ENCODE measurements at regions not wholly inside any gene's neighbourhood (a gene's known extent, or its start where the extent isn't known, plus 50 kb on each side); places are given as distances from the start of the nearest gene placed in this dataset.

- H3K27me3 ChIP-seq: no peaks in the 10 kb centered on the region
- peaks cover 9% of the 10 kb centered on the region for H3K4me1 ChIP-seq (ENCODE audit: low read depth)
- H3K4me3 ChIP-seq: no peak overlapping the region
- TF ChIP-seq CTCF (IDR thresholded peaks at IDR 0.05; ENCODE audit: low read depth, low read length): no peak
- H3K36me3 ChIP-seq: no peaks in the 10 kb centered on the region
- DNase-seq (ENCODE audit: low read depth in 1 of 2, low spot score in 1 of 2): peak in 1 of 2 donors; percentile 51
- H3K27ac ChIP-seq: no peak overlapping the region
- no peaks in the 10 kb centered on the region for H3K9me3 ChIP-seq (ENCODE audit: low read depth)
Observed at GRCh38 chr3:178381971-178382448, 154.2 kb upstream of the KCNMB2 start.

GRCh38 chr3:178382449-178383061, 153.7 kb upstream of the KCNMB2 start:
- TF ChIP-seq CTCF (IDR thresholded peaks at IDR 0.05; ENCODE audit: low read depth, low read length): no peak
- H3K4me1 ChIP-seq (ENCODE audit: low read depth): peaks cover 9% of the 10 kb centered on the region
- H3K9me3 ChIP-seq (ENCODE audit: low read depth): no peaks in the 10 kb centered on the region
- no peaks in the 10 kb centered on the region for H3K27me3 ChIP-seq
- H3K4me3 ChIP-seq: no peak overlapping the region
- no peaks in the 10 kb centered on the region for H3K36me3 ChIP-seq
- DNase-seq (ENCODE audit: low read depth in 1 of 2, low spot score in 1 of 2): peak in 1 of 2 donors; percentile 85
- H3K27ac ChIP-seq: no peak overlapping the region

GRCh38 chr3:178384321-178385230, 151.7 kb upstream of the KCNMB2 start:
- Histone ChIP-seq H3K27ac (no peak overlapping the region), H3K9me3 (ENCODE audit: low read depth) (no peaks in the 10 kb centered on the region), H3K4me3 (no peak overlapping the region), H3K4me1 (ENCODE audit: low read depth) (peaks cover 9% of the 10 kb centered on the region), H3K36me3 (no peaks in the 10 kb centered on the region), H3K27me3 (no peaks in the 10 kb centered on the region)
- no peak for TF ChIP-seq CTCF (IDR thresholded peaks at IDR 0.05; ENCODE audit: low read depth, low read length)
- peak; percentile 4 to 56 for DNase-seq (ENCODE audit: low read depth in 1 of 2, low spot score in 1 of 2)

- H3K9me3 ChIP-seq (ENCODE audit: low read depth): no peaks in the 10 kb centered on the region
- no peak overlapping the region for H3K4me3 ChIP-seq
- no peak overlapping the region for H3K27ac ChIP-seq
- peak; percentile 48 to 73 for DNase-seq (ENCODE audit: low read depth in 1 of 2, low spot score in 1 of 2)
- H3K4me1 ChIP-seq (ENCODE audit: low read depth): peaks cover 9% of the 10 kb centered on the region
- H3K27me3 ChIP-seq: no peaks in the 10 kb centered on the region
- peak; percentile 79 for TF ChIP-seq CTCF (IDR thresholded peaks at IDR 0.05; ENCODE audit: low read depth, low read length)
- no peaks in the 10 kb centered on the region for H3K36me3 ChIP-seq
Observed at GRCh38 chr3:178385280-178385952, 150.8 kb upstream of the KCNMB2 start.

- no peak for DNase-seq (ENCODE audit: low read depth in 1 of 2, low spot score in 1 of 2)
- no peak overlapping the region for H3K27ac ChIP-seq
- TF ChIP-seq CTCF (IDR thresholded peaks at IDR 0.05; ENCODE audit: low read depth, low read length): no peak
- no peaks in the 10 kb centered on the region for H3K27me3 ChIP-seq
- H3K9me3 ChIP-seq (ENCODE audit: low read depth): no peaks in the 10 kb centered on the region
- H3K36me3 ChIP-seq: no peaks in the 10 kb centered on the region
- no peak overlapping the region for H3K4me3 ChIP-seq
- H3K4me1 ChIP-seq (ENCODE audit: low read depth): peaks cover 9% of the 10 kb centered on the region
Observed at GRCh38 chr3:178386401-178386800, 149.8 kb upstream of the KCNMB2 start.
